ENCODE measurements at regions not wholly inside any gene's neighbourhood (a gene's known extent, or its start where the extent isn't known, plus 50 kb on each side); places are given as distances from the start of the nearest gene placed in this dataset.

DNA sequence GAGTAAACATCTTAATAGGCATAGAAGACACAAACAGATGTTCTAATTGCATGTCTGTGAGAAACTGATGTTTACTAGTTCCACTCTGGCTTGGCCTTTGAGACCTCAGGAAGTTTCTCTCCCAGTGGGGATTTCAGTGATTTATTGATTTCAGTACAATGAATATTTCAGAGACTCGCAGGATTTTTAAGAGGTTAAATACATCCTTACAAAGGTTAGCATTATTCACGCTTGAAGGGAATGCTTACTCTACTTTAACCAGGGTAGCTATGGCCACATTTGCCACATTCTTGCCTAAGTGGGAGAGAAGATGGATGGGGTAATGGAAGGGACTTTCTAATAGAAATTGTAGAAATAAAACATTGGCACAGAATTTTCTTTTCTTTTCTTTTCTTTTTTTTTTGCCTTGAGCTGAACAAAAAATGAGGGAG lies 480.1 kb downstream of the SPRY1 start (continued):
- TF ChIP-seq, protein P1, sequence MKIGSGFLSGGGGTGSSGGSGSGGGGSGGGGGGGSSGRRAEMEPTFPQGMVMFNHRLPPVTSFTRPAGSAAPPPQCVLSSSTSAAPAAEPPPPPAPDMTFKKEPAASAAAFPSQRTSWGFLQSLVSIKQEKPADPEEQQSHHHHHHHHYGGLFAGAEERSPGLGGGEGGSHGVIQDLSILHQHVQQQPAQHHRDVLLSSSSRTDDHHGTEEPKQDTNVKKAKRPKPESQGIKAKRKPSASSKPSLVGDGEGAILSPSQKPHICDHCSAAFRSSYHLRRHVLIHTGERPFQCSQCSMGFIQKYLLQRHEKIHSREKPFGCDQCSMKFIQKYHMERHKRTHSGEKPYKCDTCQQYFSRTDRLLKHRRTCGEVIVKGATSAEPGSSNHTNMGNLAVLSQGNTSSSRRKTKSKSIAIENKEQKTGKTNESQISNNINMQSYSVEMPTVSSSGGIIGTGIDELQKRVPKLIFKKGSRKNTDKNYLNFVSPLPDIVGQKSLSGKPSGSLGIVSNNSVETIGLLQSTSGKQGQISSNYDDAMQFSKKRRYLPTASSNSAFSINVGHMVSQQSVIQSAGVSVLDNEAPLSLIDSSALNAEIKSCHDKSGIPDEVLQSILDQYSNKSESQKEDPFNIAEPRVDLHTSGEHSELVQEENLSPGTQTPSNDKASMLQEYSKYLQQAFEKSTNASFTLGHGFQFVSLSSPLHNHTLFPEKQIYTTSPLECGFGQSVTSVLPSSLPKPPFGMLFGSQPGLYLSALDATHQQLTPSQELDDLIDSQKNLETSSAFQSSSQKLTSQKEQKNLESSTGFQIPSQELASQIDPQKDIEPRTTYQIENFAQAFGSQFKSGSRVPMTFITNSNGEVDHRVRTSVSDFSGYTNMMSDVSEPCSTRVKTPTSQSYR (CRISPR knock-in tag; IDR thresholded peaks at IDR 0.05), result no peak

DNA sequence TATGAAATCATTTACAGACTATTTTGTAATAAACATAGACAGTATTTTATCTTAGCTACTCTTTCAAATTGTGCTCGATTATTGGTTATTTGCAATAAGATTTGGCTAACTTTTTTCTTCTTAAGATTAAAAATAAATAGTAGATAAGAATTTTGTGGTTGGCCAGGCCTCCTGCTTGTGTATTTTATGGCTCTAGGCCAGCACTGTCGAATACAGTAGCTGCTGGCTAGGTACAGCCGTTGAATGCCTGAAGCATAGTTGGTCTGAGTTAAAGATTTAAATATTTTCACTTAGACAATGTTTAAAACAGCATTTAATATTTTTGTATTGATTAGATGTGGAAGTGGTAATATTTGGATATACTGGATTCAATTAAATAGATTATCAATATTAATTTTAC lies 481.0 kb downstream of the SPRY1 start:
- no peaks in the 10 kb centered on the region for H3K27me3 Mint-ChIP-seq (ENCODE audit: low read depth)
- H3K9me3 Mint-ChIP-seq, result peaks cover 15% of the 10 kb centered on the region
- POLR2A ChIA-PET, result no interaction called here
- no peak overlapping the region for H3K4me3 Mint-ChIP-seq
- H3K4me1 Mint-ChIP-seq, result peaks cover 15% of the 10 kb centered on the region
- no peak overlapping the region for H3K27ac Mint-ChIP-seq
- DNase-seq (ENCODE audit: low spot score) (no peak), ATAC-seq (no peak)
- CTCF ChIA-PET, result no interaction called here
- TF ChIP-seq SMAD4 (CRISPR knock-in tag; IDR thresholded peaks at IDR 0.05) (no peak), JAZF1 (CRISPR knock-in tag; IDR thresholded peaks at IDR 0.05) (no peak), ZNF121 (CRISPR knock-in tag; IDR thresholded peaks at IDR 0.05) (no peak), MYBL2 (CRISPR knock-in tag; IDR thresholded peaks at IDR 0.05) (no peak), PRRX2 (CRISPR knock-in tag; IDR thresholded peaks at IDR 0.05) (no peak), JUN (CRISPR knock-in tag; IDR thresholded peaks at IDR 0.05) (no peak), HMGA2 (CRISPR knock-in tag; IDR thresholded peaks at IDR 0.05) (no peak)
- no peaks in the 10 kb centered on the region; the same call in none of the 2 replicates for H3K36me3 Mint-ChIP-seq

DNA sequence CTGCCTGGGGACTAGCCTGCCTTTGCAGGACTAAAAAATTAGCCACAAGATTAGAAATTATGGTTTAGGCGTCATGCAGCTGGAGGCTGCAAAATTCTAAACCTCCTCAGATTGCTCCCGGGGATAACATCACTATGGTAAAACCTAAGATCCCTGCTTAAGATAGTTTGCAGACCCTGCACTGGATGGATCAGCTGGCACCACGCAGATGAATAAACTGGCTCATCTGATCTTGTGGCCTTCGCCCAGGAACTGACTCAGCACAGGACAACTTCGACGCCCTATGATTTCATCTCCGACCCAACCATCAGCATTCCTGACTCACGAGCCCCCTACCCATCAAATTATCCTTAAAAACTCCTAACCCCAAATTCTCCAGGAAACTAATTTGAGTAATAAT lies 482.4 kb downstream of the SPRY1 start:
- H3K27me3 Mint-ChIP-seq (ENCODE audit: low read depth), result no peaks in the 10 kb centered on the region
- H3K4me3 Mint-ChIP-seq, result no peak overlapping the region
- peaks cover 5% of the 10 kb centered on the region for H3K36me3 Mint-ChIP-seq
- ChIA-PET CTCF (no interaction called here), POLR2A (no interaction called here)
- peaks cover 15% of the 10 kb centered on the region for H3K4me1 Mint-ChIP-seq
- H3K9me3 Mint-ChIP-seq, result peaks cover 25% of the 10 kb centered on the region
- DNase-seq (ENCODE audit: low spot score) (no peak), ATAC-seq (no peak)
- TF ChIP-seq JAZF1 (CRISPR knock-in tag; IDR thresholded peaks at IDR 0.05) (no peak), SMAD3 (CRISPR knock-in tag; IDR thresholded peaks at IDR 0.05; ENCODE audit: borderline replicate concordance) (no peak), ZNF423 (CRISPR knock-in tag; IDR thresholded peaks at IDR 0.05) (no peak), RELA (CRISPR knock-in tag; IDR thresholded peaks at IDR 0.05; ENCODE audit: borderline replicate concordance) (no peak)
- TF ChIP-seq, protein P2, sequence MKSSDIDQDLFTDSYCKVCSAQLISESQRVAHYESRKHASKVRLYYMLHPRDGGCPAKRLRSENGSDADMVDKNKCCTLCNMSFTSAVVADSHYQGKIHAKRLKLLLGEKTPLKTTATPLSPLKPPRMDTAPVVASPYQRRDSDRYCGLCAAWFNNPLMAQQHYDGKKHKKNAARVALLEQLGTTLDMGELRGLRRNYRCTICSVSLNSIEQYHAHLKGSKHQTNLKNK (CRISPR knock-in tag; IDR thresholded peaks at IDR 0.05), result no peak
- TF ChIP-seq, protein P3, sequence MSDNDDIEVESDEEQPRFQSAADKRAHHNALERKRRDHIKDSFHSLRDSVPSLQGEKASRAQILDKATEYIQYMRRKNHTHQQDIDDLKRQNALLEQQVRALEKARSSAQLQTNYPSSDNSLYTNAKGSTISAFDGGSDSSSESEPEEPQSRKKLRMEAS (CRISPR knock-in tag; IDR thresholded peaks at IDR 0.05), result no peak
- TF ChIP-seq, protein P4, sequence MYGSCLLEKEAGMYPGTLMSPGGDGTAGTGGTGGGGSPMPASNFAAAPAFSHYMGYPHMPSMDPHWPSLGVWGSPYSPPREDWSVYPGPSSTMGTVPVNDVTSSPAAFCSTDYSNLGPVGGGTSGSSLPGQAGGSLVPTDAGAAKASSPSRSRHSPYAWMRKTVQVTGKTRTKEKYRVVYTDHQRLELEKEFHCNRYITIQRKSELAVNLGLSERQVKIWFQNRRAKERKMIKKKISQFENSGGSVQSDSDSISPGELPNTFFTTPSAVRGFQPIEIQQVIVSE (CRISPR knock-in tag; IDR thresholded peaks at IDR 0.05; ENCODE audit: borderline replicate concordance), result no peak
- TF ChIP-seq, protein P5, sequence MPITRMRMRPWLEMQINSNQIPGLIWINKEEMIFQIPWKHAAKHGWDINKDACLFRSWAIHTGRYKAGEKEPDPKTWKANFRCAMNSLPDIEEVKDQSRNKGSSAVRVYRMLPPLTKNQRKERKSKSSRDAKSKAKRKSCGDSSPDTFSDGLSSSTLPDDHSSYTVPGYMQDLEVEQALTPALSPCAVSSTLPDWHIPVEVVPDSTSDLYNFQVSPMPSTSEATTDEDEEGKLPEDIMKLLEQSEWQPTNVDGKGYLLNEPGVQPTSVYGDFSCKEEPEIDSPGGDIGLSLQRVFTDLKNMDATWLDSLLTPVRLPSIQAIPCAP (CRISPR knock-in tag; IDR thresholded peaks at IDR 0.05), result no peak
- TF ChIP-seq, protein P6, sequence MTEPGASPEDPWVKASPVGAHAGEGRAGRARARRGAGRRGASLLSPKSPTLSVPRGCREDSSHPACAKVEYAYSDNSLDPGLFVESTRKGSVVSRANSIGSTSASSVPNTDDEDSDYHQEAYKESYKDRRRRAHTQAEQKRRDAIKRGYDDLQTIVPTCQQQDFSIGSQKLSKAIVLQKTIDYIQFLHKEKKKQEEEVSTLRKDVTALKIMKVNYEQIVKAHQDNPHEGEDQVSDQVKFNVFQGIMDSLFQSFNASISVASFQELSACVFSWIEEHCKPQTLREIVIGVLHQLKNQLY (CRISPR knock-in tag; IDR thresholded peaks at IDR 0.05), result no peak
- TF ChIP-seq, protein P7, sequence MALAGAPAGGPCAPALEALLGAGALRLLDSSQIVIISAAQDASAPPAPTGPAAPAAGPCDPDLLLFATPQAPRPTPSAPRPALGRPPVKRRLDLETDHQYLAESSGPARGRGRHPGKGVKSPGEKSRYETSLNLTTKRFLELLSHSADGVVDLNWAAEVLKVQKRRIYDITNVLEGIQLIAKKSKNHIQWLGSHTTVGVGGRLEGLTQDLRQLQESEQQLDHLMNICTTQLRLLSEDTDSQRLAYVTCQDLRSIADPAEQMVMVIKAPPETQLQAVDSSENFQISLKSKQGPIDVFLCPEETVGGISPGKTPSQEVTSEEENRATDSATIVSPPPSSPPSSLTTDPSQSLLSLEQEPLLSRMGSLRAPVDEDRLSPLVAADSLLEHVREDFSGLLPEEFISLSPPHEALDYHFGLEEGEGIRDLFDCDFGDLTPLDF (CRISPR knock-in tag; IDR thresholded peaks at IDR 0.05), result no peak
- no peak overlapping the region for H3K27ac Mint-ChIP-seq

All from WTC11 (cell line).